MV-4-11 (cell line): ENCODE measurements at regions not wholly inside any gene's neighbourhood (a gene's known extent, or its start where the extent isn't known, plus 50 kb on each side); places are given as distances from the start of the nearest gene placed in this dataset.

ENCODE experiments used
- DNase-seq: peaks from one replicate; lab custom pipeline; 2025; lab: John Stamatoyannopoulos, UW

DNA sequence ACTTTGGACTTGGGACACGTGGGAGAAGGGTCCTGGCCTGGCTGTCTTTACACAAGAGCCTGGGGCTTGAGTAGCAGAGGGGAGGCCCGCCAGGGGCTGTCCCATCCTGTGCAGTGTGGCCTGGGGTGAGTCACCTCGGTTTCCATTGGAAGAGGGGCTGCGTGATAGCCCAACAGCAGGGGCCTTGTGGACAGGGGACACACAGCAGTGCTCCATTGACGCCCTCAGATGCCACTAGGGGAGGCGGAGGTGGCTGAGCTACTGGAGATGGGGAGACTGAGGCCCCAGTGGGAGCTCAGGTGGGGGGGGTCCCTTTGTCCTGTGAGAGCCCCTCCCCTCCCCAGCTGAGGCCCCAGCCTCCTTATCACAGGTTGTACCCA, 50.0 kb upstream of the RNU6ATAC start:
- no peak for DNase-seq

DNA sequence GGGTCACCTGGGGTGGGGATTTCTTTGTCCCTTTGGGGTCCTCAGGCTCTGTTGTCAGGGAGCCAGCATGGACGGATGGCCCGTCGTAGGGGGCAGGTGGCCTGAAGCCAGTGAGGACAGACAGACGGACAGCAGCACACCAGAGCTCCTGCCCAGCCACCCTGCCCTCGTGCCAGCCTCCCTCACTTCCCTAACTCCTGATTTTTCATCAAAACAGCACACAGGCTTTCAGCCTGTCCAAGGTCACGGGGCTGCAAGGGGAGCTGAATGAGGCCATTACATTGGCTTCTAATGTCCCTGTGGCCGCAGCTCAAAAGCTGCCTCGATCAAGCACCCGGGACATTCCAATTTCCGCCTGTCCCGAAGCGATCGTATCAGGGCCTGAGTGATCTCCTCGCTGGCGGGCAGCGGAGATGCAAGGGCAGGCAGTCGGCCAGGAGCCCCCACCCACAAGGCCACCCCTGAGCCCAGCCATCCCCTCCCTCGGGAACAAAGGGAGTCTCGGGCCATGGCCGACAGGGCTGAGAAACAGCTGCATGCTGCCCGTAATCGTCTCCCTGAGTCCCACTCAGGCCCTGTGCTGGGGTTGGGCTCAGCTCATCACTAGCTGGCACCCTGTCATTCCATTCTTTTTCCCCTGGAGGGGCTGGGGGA, 50.5 kb upstream of the RNU6ATAC start:
- no peak for DNase-seq

DNA sequence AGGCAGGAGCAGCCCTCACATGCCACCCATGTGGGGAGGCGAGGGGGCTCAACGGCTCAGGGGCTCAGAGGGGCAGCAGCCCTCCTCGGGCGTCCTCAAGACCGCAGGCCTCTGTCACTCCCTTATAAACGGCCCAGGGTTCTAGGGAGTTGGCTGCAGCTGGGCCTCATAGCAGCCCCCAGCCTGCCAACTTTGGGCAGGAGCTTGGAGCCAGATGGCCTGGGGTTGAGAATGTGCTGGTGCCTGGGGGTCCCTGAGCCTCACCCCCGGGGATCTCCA, 51.0 kb upstream of the RNU6ATAC start:
- no peak for DNase-seq

DNA sequence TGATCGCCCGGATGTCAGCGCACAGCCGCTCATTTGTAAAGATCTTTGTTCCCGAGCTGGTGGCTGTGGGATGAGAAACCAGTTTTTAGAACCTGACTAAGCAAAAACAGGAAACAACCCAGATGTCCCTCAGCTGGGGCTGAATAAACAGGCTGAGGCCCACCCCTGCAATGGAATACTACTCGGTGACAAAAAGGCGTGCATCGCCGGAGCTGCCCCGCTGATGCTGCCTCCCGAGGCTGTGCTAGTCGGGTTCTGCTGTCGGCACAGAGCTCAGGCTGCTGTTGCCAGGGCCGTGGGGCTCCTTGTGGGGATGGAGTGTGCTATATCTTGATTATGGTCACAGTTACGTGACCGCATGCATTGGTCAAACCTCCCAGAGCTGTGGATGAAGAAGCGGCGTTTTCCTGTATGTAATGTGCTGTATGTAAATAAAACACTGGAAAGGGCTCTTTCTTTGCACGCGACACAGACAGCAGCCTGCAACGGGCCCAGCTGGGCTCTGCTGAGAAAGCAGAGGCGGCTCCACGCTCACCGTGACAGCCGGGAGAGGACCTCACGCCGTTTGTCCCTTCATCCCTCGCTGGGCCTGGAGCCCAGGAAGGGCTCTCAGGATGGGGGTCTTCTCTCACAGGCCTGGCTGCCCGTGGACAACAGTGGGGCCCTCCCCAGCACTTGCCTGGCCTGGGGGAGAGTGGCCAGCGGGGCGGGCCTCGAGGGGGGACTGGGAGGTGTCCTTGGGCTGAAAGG, 51.5 kb upstream of the RNU6ATAC start:
- peak; percentile 93 for DNase-seq

DNA sequence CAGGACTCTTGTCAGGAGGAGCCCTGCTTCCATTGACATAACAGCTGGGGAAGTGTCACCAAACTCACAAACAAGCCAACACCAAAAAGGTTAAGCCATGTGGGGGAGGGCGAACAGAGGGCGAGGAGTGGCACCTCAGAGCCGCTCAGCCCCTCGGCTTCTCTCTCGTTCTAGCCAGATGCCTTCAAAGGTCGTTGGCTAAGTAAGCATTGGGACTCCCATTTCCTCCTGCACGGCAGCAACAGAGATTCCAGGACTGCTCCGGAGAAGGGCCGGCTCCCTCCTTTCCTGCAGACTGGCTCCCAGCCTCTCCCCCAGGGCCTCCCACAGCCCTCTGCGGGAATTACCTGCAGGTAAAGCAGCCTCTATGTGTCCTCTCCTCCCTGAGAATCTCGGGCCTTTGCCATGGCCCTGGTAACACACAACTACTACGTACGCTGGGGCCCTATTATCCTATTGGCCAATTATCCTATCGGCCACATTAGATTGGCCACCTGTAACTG, 52.1 kb upstream of the RNU6ATAC start:
- DNase-seq, result no peak

DNA sequence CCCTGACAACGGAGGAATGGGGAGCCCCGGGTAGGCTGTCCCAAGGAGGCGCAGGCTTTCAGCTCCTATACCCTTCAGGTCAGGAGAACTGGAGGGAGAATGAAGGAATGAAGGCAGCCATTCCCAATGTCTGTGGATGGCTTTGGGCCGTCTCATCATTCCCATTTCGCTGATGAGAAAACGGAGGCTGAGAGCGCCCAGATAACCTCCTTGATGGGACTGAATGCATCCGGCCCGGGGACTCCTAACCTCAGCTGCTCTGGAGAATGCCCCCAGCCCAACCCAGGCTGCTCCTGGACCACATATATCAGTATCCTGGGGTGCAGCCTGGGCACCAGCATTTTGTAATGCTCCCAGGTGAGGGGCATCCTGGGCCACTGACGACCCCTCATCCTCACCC, 52.6 kb upstream of the RNU6ATAC start:
- DNase-seq, result no peak

DNA sequence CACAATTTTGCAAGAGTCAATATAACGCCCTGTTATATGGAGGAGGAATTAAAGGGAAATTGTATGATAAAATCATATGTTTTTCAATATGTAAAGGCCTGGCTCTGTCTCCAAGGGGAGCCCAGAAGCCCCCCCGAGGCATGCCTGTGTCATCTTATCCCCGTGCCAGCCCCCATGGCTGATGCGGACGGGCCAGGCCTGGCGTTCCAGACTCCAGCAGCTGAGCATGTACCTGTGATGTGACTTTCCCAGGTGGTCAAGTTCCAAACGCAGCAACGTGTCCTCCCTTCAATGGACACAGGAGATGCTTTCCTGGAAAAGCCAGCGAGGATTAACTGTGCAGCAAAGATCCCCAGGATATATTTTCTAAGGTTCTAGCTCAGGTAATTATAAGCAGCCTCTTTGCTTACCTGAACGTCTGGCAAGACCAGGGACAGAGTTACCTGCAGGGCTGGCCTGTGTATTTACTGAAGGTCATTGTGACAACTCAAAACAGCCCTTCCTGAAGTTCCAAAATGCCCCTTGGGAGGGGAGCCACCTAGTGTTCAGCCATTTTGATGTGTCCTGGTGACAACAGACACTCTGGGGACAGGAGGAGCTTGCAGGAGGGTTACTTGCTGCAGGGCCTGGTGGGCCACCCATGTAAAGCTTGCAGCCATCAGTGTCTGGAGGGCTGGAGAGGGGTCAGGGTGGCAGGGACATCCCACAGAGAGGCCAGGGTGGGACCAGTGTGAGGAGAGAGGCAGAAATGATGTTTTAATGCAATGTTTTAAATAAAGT, 53.3 kb upstream of the RNU6ATAC start:
- DNase-seq, result peak; percentile 66

DNA sequence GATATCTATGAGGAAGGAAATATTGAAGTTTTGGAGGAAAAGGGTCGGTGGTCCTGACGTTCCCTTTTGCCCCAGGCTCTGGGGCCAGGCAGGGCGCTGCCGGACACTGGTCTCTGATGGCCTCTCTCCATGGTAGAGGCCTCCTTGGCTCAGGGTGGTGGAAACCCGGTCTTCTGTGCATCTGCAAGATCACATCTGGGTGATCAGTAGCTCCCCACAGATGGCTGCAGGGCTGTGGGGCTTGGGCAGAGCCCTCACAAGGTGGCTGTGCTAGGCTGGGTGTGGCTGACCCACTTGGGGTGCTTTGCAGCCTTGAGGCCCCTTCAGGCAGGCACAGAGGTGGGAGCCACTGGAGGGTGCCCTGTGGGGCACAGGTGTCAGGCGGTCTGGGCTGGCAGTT, 53.9 kb upstream of the RNU6ATAC start:
- no peak for DNase-seq

DNA sequence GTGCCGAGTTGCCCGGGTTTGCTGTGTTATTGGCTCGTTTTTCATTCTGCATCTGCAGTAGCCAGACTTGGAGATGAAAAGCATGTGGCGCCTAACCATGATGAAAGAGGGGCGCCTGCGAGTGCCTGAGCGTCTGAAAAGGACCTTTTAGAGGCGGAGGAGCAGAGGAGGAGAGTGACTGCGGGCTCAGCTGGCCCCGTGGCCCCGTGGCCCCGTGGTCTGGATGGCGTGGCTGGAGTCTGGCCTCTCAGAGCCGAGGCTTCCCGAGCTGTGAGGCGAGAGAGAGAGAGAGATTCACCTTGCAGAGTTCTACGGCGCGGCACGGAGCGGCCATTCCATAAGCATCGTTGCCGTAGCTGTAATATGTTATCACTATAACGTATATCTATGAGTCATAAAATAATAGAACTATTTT, 55.3 kb upstream of the RNU6ATAC start:
- no peak for DNase-seq

DNA sequence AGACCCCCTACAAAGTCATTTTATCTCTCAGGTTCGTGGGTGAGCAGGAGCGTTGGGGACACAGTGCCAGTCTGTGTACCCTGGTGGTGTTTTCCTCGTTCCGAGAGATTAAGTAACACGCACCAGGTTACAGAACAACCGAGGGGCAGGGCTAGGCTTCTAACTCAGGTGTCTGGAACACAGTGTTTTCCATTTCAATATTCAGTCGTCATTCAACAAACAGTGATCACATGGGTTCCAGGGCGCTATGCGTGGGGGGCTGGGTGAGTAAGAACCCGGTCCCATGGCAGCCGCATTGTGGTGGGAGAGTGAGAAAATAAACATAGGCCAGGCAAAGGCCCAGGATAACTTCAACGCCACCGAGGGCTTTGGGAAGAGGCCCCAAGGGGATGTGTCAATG, 55.9 kb upstream of the RNU6ATAC start:
- DNase-seq, result no peak

DNA sequence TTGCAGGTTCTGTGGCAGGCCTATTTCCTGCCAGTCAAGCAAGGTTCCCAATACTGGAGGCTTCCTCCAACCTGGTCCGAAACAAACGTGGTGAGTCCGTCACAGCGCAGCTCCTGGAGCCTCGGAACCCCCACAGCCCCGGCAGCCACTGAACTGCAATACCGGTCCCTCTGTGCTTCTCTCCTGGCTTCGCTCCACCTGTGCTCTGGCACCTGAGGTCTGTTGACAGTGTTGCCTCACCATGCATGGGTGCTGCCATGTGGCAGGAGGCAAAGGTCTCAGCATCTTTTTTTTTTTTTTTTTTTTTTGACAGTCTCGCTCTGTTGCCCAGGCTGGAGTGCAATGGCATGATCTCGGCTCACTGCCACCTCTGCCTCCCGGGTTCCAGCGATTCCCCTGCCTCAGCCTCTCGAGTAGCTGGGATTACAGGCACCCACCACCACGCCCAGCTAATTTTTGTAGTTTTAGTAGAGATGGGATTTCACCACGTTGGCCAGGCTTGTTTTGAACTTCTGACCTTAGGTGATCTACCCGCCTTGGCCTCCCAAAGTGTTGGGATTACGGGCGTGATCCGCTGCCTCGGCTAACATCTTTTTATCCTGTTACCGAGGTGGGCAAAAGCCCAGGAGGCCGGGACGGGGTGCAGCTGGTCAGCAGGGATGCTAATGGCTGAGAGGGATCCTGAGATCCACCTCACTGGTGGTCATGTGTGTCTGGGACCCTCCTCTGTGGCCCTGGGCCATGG, 57.1 kb upstream of the RNU6ATAC start:
- DNase-seq, result no peak

DNA sequence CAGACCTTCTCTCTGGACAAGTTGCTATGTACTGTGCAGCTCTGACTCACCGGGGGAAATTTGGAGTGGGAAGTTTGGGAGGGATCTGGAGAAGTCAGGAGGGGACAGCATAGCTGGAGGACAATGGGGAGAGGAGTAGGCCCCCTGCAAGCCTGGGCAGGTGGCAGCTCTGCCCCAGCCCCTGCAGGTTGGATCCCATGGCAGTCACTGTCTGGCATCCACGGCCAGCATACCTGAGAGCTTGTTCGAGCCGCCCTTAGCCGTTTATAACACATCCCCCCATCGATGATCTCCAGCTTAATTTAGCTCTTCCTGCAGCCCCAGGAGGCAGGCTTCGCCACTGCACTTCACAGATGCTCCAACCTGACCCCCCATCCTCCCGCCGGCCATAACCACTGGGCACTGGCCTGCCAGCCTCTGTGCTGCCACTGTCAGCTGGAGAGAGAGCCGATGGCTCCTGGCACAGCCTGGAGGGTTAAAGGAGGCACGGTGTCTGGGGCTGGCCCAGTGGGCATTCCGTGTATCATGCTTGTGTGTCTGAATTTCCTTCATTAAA, 57.7 kb upstream of the RNU6ATAC start:
- DNase-seq, result no peak

DNA sequence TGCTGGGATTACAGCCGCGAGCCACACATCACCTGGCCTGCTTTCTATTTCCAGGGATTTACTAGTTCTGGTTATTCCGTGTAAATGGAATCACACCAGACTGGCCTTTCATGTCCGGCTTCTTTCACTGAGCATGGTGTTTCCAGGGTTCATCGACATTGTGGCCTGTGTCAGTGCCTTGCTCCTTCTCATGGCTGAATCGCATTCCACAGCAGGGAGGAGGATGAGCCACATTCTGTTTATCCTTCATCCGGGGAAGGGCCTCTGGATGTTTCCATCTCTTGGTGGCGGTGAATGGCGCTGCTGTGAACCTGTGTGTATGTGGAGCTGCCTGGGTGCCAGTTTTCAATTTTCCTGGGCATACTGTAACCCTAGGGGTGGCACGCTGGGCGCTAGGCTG, 58.7 kb upstream of the RNU6ATAC start:
- no peak for DNase-seq

DNA sequence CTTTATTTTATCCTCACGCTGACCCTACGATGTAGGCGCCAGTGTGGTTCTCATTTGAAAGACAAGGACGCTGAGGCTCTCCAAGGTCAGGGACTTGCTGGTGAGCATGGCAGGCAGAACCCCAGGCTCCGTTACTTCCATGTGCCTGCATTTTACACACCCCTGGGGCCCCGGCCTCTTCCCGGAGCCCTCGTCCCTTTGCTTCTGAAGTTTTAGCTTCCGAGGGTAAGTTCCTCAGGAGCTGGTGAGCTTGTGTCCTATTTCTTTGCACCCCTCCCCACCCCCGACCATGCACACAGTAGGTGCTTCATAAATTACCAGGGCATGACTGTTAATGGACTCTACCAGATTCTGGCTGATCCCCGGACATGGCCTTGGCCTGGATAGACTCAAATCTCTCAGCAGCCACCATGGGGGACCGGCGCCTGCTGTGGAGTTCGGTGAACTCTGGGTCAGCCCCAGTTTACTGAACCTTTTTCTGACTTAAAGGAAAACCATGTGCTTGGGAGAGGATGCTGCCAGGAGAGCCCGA, 59.3 kb upstream of the RNU6ATAC start:
- no peak for DNase-seq

DNA sequence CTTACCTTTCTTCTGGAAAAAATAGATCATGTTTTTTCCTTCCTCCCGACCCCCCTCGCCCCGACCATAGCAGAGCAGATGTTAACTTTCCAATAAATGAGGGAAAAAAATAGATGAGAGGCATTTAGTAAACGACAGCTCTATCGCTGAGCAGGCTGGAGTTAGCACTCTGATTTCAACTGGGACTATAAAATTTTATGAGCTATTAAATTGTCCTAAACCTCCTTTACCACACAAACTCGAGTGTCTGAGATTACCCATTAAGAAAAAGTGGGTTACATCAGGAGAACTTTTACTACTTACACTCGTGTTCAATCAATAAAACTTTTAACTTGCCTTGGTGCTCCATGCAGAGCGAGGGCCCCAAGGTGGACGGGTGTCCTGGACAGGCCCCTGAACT, 59.8 kb upstream of the RNU6ATAC start:
- no peak for DNase-seq

DNA sequence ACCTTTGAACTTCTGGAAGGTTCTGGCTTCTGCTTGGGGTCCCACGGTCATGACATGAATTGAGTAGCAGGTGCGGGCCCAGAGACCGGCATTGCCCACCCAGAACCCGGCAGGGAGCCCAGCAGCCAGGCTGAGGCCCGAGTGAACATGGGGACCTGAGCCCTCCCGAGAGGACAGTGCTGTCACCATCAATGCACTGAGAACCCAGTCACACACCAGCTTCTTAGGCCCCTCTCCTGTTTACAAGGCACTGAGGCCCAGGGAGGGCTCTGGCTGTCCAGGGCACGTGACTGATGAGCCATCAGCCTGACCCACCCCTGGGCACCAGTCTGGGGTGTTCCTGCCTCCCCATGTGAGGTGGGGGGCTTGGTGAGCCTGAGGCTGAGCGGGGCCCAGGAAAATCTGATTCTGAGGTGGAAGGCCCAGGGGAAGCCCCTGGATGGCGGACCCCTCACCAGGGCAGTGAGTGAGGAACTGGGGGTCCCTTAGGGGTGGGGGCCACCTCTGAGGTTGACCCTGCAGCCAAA, 60.3 kb upstream of the RNU6ATAC start:
- DNase-seq, result no peak

DNA sequence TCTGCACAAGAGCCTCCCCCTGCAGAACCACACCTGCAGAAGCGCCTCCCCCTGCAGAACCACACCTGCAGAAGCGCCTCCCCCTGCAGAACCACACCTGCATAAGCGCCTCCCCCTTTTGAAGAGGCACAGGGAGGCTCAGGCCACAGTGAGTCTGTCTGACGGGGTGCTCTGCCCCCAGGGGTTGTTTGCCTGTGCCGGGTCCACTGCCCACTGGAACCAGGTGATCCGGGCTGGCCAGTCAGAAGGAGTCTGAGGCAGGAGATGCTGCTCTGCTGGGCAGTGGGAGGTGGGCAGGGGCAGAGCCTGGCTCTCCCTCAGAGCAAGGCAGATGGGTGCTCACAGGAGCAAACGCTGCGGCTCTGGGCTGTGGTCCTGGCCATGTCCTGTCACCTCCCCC, 60.8 kb upstream of the RNU6ATAC start:
- DNase-seq, result no peak

DNA sequence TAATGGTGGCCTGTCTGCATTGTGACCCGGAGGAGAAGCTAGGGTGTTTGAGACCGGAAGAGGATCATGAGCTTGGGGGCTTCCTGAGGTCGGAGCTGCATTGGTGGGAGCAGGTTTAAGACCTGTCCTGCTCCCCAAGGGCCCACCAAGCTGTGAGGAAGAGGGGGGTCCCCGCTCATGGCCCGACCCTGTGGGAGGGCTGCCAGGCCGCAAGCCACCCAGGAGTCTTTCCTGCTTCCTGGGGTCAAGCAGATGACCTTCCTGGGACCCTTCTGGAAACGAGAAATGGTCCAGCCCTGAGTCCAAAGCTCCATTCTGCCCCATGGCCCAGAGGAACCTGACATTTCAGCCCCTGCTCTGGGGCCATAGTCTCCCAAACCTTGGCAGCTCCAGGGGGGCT, 61.5 kb upstream of the RNU6ATAC start:
- no peak for DNase-seq

DNA sequence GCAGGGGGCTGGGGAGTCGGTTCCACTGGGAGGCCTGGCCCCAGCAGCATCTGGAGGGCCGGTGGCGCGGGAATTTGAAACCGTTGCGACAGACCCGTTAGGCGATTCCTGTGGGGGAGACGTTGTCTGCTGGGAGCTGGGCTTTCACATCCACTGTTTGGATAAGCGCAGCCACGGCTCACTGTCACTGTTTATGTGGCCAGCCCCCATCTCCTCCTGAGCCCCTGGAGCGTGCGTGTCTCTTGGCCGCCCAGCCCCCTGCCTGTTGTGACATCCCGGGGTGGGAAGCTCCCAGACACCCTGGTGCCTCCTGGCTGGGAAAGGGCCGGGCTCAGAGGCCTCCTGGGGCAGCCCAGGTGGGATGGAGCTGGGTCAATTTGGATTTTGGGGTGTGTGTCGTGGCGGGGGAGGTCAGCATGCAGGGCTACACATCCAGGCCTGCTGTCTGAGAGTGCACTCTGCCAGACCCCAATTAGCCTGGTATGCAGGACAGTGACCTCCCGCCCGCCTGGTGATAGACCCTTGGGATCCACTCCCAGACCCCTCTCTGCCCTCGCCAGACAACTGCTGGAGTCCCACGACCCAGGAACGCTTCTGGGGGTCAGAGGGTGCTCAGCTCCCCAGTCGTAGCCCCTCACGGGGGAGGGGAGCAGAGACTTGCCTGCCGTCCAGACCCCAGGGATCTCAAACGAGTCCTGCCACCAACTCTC, 62.0 kb upstream of the RNU6ATAC start:
- DNase-seq, result peak; percentile 89

DNA sequence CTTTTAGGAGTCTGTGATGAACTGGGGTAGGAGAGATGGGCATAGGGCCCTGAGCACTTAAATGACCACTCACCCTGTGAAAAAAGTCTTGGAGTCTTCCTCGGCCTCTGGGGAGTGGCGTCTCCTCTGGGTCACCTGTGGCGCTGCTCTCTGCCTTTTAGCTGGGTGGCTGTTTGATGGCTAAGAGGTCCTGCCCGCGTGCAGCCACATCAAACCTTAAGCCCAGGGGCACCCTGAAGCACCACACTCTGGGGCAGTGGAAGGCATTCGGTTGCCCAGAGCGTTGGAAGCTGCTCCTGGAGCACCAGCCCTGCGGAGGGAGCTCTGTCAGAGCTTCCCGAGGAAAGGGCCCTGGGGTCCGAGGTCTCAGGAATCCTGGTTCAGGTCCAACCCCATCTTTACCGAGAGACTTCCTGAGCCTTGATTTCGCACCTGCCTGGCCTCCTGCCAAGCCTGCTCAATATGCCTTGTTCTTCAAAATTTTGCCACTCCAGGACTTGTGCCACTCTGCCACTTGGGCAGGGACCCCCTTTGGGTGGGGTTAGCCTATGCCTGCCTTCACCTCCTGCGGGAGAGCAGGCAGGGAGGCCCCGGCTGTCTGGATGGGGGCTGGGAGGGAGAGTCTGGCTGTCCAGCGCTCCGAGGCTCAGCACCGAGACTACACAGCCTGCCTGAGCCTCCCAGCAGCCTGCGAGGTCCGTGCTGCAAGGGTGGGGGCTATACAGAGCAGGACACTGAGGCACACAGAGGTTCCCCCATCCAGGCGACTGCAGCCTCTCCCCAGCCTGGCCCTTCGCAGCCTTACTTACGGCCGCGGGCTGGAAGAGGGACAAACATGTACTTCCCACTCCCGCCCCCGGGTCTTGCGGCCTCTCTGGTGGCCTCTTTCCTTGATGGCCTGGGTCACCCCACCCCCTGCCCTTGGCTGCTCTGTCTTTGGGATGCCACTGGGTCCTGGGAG, 63.4 kb upstream of the RNU6ATAC start:
- DNase-seq, result no peak
